HG03439 (cell line): ENCODE measurements at regions not wholly inside any gene's neighbourhood (a gene's known extent, or its start where the extent isn't known, plus 50 kb on each side); places are given as distances from the start of the nearest gene placed in this dataset.

ENCODE experiments used
- ATAC-seq: cut with Tn5 transposase; IDR thresholded peaks from one replicate; pipeline ENCODE4 v1.9.1; 2021; ENCODE audit warnings: mild to moderate bottlenecking, moderate library complexity; ENCODE audit not compliant: unreplicated experiment

DNA sequence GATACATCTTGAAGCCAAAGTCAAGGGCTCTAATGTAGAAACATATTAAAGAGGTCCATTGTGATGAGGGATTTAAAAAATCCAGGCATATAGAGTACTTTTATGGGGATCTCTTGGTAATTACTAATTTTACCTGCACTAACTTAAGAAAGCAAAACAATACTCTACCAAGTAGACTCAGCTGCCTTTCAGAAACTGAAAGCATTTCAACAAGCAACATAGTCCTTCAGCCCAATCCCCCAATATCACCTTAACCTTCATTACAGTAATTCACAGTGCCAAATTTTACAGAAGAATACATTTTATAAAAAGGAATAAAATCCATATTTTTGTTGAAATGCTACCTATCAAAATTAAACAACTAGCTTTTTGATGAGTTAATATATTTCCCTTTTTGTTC lies 422.9 kb downstream of the DTHD1 start:
- no peak for ATAC-seq

DNA sequence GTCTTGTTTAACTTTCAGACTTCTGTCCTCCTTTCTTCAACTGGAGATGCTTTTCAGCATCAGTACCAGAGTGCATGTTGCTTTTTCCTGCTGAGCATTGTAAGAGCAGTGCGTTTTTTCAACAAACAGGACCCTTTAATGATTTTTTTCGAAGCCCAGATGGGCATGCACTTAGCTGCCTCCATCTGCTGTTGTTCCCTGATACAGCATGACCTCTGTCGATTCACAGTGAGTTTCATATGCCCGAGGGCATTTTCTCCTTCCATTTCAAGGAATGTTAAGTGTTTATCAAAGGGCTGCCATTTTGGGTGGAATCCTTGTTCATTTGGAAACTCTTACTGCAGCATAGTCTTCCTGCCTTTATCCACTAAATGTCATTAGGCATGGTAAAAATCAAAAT lies 428.6 kb downstream of the DTHD1 start:
- ATAC-seq = no peak

DNA sequence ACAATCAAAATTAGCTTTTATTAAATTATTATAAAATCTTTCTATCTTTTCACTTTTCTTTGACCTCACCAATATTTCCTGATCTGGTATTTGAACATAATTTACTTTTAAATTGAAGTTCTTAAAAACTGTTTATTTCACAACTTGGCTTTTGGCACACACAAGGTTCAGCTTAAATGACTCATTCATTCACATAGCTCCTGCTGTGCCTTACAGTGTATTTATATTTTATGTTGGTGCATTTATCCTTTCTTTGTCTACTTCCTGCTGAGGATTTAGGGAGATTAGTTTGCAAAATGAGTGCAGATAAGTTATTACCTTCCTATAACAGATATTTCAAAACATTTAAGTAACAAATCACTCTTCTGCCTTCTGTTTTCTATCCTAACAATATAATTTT lies 430.6 kb downstream of the DTHD1 start:
- no peak for ATAC-seq

DNA sequence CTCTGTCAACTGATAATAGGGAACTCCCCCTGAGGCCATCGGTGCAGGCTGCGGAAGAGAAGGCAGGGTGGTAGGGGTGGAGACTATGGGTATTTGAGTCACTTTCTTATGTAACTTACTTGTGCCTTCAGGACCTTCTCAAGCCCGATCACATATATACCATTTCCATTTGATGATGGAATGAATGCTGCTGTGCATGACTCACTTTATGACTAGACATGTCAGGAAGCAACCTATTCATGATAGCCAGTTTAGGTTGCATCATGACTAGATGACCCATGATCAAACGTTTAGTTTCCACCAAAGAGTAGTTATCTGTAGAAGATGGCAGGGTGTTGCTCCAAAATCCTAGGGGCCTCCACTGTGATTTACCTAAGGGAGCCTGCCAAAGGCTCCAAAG lies 435.5 kb downstream of the DTHD1 start:
- ATAC-seq = no peak

DNA sequence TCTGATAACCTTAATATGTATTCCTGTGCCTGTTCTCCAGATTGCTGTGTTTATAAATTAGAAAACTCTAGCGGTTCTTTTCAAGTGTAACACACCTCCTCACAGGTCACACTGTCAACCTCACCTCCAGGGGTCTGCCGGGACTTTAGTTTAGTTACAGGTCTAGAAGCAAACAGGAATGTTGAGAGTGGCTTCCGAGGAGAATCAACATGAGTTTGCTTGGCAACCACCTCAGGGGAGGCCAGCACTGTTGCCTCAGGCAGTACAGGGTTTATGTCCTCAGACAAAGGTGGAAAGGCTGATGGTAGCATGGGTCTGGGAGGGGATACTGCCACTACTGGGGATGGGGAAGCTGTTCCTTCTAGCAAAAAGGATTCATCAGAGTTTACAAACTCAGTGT lies 438.0 kb downstream of the DTHD1 start:
- ATAC-seq = no peak

DNA sequence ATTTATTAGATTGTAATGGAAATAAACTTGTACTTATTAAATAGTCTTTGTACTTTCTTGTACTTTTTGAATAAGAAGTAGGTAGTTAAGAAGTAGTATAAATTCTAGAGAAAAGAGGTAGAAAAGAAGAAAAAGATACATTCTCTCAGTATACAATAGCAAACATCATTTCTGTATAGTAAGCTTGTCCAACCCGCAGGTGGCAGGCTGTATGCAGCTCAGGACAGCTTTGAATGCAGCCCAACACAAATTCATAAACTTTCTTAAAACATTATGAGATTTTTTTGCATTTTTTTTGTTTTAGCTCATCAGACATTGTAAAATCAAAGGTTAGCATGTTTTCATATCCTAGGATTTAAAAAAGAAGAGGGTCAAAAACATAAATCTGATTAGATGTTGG lies 441.6 kb downstream of the DTHD1 start:
- ATAC-seq = no peak

DNA sequence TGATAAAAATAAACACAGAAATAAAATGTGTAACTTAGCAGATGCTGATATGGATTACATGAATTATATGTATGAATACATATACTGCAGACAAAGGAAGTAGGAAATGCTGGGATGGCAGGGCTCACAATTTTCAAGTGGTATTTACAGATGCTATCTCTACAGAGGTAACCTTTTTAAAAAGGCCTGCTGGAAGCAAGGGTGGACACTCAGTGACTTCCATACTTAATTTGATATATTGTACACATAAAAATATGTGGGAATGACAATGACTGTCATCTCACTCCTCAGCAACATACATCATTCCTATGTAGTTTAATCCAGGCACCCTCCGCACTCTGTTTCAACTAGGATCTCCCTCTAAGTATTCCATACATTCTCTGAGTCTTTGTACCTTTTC lies 452.9 kb downstream of the DTHD1 start:
- ATAC-seq = no peak

DNA sequence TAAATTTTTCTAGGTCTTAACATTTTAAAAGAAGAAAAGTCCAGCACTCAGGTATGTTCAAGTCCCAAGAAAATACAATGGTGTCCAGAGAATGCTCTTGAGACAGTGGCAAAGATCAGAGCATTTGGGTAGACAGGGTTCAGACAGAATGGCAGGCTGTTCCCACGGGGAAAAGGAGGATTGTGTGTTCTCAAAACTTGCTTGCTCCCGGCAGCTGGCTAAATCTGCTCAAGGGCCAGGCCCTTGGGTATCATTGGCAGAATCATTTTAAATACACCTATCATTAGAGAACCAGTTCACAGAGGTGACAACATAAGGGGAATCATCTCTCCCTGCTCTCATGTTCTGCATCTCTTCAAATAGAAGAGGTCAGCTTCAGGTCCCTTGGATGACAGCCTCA lies 456.3 kb downstream of the DTHD1 start:
- ATAC-seq = no peak

DNA sequence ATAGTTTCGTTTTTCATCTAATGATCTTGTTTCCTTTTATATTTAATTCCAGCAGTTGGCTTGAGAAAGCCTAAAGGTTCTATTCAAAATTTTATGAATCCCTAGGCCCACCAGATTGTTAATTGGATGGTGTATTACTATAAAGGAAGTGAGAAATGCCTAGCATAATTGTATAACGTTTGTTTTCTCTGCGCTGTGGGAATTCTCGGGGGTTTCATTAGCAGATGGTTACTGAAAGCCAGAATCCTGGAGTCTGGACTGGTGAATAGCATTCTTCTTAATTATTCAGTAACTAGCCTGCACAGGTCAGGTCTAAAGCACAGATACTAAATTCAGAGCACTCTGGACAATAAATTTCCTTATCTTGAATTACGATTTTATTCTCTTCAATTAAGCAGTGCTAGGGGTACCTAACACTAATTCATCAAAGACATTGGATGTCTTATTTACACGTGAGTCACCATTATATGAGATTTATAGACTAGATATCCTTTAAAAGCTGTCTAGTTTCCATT lies 459.4 kb downstream of the DTHD1 start:
- ATAC-seq = no peak

DNA sequence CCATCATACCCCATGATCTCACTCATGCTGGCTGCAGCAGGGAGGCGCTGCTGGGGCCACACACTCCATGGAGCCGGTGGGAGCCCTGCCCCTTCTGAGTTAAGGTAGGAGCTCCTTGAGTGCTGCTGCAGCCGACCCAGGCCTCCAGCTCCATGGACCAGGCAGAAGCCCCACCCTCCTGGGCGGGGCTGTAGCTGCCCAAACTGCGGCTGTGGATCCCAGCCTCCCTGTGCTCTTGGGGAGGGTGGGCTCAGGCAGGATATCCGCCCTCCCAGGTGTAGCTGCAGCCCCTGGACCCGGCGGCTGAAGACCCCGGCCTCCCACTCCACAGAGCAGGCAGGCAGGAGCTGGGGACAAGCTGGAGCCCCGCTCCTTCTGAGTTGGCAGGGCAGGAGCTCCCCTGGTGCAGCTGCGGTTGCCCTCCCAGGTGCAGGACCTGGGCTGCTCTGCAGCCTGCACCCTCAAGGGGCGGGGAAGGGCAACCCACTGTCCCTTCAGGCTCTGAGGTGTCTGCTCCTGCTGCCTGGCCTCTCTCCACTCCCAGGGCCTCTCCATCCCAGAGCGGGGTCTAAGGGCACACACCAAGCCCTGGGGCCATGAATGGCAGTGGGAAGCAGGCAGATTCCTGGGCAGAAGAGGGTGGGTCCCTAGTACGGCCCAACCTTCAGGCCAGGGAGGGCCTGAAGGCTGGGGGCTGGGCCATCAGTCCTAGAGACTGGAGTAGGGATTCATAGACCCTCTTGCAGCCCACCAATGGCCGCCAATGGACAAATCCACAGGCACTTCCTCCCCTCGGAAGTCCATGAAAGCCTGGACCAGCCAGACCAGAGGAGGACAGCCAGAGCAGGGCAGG lies 466.1 kb downstream of the DTHD1 start:
- no peak for ATAC-seq

DNA sequence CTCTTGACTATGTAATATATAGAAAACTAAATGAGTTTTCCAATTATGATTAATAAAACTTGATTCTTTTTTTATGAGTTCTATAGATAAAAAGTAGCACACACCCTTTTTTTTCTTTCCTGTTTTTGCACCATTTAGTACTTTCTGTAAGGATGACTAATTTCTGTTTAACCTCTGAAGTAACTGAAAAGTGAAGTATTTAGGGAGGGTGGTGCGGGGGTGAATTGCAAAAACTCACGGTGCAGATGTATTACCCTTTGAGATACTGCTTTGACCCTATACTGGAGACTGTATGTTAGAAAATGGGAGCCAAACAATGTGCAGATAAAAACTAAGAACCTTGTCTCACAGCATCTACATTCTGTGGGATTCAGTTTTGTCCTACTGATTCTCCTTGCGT lies 471.6 kb downstream of the DTHD1 start:
- ATAC-seq = no peak

DNA sequence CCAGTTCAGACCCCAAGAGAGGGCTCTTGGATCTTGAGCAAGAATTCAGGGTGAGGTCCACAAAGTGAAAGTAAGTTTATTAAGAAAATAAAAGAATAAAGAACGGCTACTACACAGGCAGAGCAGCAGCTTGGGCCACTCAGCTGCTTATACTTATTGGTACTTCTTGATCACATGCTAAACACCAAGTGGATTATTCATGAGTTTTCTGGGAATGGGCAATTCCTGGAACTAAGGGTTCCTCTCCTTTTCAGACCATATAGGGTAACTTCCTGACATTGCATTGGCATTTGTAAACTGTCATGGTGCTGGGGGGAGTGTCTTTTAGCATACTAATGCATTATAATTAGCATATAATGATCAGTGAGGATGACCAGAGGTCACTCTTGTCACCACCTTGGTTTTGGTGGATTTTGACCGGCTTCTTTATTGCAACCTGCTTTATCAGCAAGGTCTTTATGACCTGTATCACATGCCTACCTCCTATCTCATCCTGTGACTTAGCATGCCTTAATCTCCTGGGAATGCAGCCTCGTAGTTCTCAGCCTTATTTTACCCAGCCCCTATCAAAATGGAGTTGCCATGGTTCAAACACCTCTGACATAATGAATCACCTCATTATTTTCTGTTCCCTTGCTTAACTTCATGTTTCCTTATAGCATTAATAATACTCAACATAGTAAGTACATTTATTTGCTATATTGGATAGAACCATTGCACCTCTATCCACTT lies 476.3 kb downstream of the DTHD1 start:
- ATAC-seq = no peak

DNA sequence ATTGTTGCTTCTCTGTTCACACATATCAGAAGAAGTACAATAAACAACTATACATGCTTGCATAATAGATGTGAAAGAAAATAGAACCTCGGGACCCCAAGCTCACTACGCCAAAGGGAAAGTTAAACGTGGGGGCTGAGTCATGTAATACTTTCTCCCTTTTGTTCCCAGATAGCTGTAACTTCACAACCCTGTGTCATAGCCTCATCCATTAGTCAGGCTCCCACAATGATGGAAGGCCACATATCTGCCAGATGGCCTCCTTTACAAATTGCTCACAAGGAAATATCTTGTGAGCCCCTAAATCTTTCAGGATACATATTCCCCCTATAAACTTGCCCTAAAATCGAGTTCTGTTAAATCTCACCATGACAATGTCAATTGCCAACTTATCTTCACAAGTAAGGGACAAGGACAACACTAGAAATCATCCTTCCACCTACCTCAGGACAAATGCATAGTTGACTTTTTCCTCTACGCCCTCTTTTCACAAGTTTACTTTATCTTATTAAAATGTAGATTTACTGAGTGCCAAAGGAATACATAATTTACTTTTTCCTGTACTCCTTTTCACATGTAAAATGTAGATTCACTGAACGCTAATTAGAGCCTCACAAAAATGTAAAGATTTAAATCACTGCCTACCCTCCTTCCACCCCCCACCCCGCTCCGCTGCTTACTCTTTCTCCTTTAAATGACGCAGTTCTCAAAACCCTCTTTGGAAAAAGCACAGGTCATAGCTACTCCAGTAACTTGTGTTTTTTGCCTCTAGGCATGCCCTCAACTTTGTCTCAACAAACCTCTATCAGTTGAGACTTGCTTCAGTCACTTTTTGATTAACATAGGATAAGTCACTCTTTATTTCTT lies 477.1 kb downstream of the DTHD1 start:
- no peak for ATAC-seq

DNA sequence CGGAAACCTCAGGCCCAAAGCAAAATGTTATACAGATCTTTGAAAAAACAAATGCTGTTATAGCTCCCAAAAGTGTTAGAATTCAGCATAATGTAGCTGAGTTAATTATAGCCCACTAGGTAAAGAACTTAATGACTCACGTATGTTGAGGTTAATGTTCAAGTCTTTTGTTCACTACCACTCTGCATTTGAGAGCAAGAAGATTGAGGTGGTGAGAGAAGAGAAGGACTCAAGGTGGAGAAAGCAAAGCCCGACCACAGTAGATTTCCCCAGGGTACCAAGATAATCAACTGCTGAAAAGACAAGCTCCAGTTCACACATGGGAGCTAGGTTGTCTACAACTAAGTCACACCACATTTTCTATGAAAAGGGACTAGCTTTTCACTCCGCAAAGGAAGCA lies 480.2 kb downstream of the DTHD1 start:
- ATAC-seq = no peak

DNA sequence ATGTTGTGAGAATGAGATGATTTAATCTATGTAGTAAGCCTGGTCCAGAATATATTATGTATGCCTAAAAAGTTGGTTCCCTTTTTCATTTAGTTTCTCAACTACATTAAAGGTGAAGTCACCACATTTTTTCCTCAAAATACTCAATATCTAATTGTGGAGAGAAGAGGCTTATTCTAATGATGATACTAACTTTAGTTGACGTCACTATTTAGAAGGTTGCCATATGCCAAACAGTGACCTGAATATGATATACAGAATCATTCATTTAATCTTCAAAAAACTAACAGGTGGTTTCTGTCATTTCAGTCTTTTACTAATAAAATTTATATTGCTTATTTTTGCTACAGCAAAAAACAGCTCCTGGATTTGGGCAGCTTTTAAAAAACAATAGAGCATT lies 480.7 kb upstream of the NWD2 start:
- ATAC-seq = no peak

DNA sequence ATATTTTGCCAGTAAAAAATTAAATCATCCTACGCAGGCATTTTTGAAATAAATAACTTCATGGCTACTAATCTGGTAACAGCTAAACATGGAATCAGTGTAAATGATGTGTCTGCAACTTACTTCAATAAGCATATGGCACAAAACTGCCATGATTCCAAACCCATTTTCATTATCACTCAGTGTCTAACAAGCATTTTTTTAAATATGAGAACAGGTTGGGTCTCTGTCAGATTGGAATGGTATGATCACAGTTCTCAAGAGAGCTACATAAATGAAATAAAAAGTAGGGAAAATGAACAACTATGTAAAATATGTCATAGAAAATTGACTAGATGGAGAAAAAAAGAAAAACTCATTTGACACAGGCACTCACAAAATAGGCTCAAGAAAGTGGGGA lies 476.9 kb upstream of the NWD2 start:
- no peak for ATAC-seq

DNA sequence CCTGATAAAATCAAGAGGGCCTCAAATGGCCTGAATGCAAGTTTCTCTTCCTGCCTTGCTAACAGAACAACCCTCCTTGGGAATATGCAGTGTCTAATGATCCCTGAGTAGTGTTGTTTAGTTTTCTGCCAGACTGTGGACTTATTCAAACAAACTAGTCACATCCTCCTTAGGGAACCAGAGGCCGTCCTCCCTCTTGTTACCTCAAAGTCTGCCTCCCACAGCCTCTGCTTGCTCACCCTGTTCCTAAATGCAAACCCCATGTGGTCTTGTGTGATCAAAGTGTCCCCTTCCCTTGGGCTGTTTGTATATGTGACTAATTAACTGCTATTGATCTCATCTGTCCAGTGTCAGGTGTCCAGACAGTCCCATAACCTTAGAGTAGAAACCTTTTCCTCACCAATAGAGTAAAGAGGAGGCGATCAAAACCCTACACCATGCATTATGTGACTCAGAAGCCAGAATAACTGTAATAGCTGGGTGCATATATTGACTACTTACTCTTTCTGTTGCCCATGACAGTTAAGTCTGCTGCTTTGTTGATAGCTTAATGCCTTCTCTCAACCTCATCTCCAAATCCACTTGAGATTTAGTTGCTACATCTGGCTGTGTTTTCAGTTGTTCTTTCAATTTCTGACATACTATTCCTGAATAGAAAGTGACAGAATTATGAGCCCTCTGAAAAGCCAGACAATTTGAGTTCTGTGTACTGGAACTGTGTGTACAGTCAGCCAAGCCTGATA lies 473.0 kb upstream of the NWD2 start:
- no peak for ATAC-seq

DNA sequence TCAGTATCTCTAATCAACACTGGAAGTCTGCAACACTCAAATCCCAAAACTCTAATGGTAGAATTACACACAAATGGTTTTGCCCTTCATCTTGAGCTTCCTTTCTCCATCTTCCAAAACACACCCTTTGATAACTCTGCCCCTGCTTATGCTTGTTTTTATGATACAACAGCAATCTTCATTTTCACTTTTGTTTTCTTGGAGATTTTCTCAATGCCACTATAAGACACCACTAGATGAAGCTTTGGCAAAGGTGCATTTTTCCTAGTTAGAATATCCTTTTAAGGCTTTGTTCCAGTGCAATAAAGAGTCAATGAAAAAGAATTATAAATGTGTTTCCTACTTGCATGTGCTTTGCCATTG lies 472.4 kb upstream of the NWD2 start:
- no peak for ATAC-seq

DNA sequence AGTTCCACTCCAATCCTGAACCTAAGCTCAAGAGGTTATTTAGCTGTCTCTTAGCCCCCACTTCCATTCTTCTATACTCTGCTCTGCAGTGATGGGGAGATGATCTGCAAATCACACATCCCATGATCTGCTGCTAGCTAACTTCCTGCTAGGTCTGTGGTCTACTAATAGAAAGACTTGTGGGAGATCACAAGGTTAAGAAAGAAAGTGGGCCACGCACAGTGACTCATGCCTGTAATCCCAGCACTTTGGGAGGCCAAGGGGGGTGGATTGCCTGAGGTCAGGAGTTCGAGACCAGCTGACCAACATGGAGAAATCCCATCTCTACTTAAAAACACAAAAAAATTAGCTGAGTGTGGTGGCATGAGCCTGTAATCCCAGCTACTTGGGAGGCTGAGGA lies 471.1 kb upstream of the NWD2 start:
- ATAC-seq = no peak

DNA sequence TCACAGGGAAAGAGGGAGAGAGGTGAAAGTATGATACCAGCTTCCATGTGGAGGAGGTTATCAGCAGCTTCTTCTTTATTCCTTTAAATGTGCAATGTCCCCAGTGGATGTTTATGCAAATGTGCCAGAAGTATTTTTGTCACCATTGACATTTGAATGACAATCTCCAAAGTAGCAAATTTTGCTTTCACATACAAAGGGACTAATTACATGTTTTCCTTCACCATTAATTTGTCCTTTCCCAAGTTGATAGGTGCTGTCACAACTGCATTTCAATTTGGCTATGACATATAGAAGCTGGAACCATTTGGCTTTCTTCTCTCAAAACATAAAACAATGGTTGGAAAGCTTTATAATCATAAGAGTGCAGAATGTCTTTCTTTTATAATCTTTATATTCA lies 469.0 kb upstream of the NWD2 start:
- ATAC-seq = no peak

DNA sequence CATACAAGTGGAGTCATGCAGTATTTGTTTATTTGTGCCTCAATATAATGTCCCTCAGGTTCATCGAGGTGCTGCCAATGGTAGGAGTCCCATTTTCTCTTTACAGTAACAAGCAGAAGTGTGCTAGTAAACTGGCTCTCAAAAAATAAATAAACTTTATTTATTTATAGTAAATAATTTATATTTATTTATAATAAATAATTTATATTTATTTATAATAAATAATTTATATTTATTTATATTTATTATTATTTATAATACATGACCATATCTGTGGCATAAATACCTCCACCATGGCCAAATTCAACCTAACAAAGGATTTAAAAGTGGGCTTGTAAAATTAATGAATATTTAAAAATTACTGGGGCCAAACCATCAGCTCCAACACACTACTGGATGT lies 464.9 kb upstream of the NWD2 start:
- no peak for ATAC-seq
